Adipocyte (in vitro differentiated cells): ENCODE measurements at regions not wholly inside any gene's neighbourhood (a gene's known extent, or its start where the extent isn't known, plus 50 kb on each side); places are given as distances from the start of the nearest gene placed in this dataset.

ENCODE experiments used
- DNase-seq: peaks from one replicate; pipeline ENCODE4 v3.0.0-alpha.2; 2015; ENCODE audit warnings: low read depth
- H3K27me3 ChIP-seq: replicated peaks from 2 replicates; pipeline ENCODE4 v1.7.0; 2013; ENCODE audit warnings: mild to moderate bottlenecking, low read length, moderate library complexity; ENCODE audit not compliant: control insufficient read depth, insufficient read depth
- H3K36me3 ChIP-seq: 2 replicates; pipeline ENCODE4 v1.7.0; 2013; ENCODE audit warnings: low read length, mild to moderate bottlenecking, moderate library complexity; ENCODE audit not compliant: control insufficient read depth, insufficient read depth, severe bottlenecking
- H3K4me1 ChIP-seq: 2 replicates; pipeline ENCODE4 v1.7.0; 2013; ENCODE audit warnings: mild to moderate bottlenecking, low read length, moderate library complexity; ENCODE audit not compliant: control insufficient read depth, insufficient read depth
- H3K4me3 ChIP-seq: 2 replicates; pipeline ENCODE4 v1.7.0; 2013; ENCODE audit warnings: mild to moderate bottlenecking, low read length, moderate library complexity
- H3K9ac ChIP-seq: 2 replicates; pipeline ENCODE4 v1.7.0; 2013; ENCODE audit warnings: mild to moderate bottlenecking, low read length, moderate library complexity
- H3K9me3 ChIP-seq: 2 replicates; pipeline ENCODE4 v1.7.0; 2013; ENCODE audit warnings: mild to moderate bottlenecking, low read length, moderate library complexity; ENCODE audit not compliant: control insufficient read depth

- DNase-seq: no peak
- Histone ChIP-seq H3K4me1 (no peaks in the 10 kb centered on the region), H3K9me3 (no peaks in the 10 kb centered on the region), H3K27me3 (no peaks in the 10 kb centered on the region), H3K9ac (no peak overlapping the region), H3K4me3 (no peak overlapping the region), H3K36me3 (no peaks in the 10 kb centered on the region)
Measured at GRCh38 chr6:90450268-90450953, 136.5 kb downstream of the MAP3K7 start.

DNA sequence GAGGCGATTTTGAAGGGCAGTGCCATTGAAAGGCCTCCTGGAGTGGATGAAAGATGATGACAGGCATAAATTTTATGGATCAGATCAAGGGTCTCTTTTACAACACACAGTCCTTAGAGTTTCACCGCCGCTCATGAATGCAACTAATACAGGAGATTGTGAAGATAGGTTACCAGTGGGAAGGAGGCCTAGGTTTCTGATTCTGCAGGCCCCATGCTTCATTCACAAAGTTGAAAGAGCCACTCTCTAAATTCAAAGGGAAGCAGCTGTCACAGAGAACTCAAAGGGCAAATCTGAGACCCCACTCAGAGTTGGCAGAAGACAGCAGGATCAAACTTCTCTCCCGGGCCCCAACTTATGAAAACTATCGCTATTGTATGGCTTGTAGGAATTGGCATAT is 137.6 kb downstream of the MAP3K7 start:
- no peaks in the 10 kb centered on the region for H3K27me3 ChIP-seq
- no peak for DNase-seq
- H3K36me3 ChIP-seq: no peaks in the 10 kb centered on the region
- no peaks in the 10 kb centered on the region for H3K9me3 ChIP-seq
- no peak overlapping the region for H3K9ac ChIP-seq
- H3K4me1 ChIP-seq: no peaks in the 10 kb centered on the region
- H3K4me3 ChIP-seq: no peak overlapping the region

- Histone ChIP-seq H3K4me3 (no peak overlapping the region), H3K36me3 (no peaks in the 10 kb centered on the region), H3K9ac (no peak overlapping the region), H3K27me3 (no peaks in the 10 kb centered on the region), H3K9me3 (no peaks in the 10 kb centered on the region), H3K4me1 (no peaks in the 10 kb centered on the region)
- DNase-seq: no peak
Measured at GRCh38 chr6:90448836-90449235, 138.0 kb downstream of the MAP3K7 start.

GRCh38 chr6:90446164-90446563 is 140.7 kb downstream of the MAP3K7 start:
- Histone ChIP-seq H3K27me3 (no peaks in the 10 kb centered on the region), H3K4me3 (no peak overlapping the region), H3K4me1 (no peaks in the 10 kb centered on the region), H3K9me3 (no peaks in the 10 kb centered on the region), H3K9ac (no peak overlapping the region), H3K36me3 (no peaks in the 10 kb centered on the region)
- no peak for DNase-seq

DNA sequence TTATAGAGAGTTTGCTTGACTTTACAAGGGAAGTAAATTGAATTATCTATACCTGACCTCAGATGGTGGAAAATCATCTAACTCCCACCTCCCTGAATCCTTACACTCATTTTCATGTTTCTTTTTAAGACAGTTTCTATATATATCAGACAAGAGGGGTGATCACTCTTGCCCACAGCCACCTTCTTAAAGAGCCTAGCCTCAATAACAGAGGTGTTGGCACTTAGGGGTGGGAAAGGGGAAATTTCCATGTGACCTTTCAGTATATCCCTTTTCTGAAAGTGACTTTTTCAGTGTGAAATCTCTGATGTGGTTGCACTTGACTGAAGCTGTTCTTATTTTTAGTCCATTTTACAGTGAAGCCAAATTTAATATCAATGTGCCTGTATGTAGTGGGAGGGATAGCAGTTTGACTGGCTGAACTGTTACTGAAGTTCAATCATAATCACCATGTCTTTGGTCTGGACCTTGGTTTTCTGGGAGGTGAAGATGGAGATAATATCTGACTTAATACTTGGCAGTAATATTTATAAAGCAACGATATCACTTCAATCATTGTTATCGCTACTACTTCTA is 141.3 kb downstream of the MAP3K7 start:
- no peak for DNase-seq
- Histone ChIP-seq H3K4me3 (no peak overlapping the region), H3K36me3 (no peaks in the 10 kb centered on the region), H3K27me3 (no peaks in the 10 kb centered on the region), H3K4me1 (no peaks in the 10 kb centered on the region), H3K9me3 (no peaks in the 10 kb centered on the region), H3K9ac (no peak overlapping the region)

DNA sequence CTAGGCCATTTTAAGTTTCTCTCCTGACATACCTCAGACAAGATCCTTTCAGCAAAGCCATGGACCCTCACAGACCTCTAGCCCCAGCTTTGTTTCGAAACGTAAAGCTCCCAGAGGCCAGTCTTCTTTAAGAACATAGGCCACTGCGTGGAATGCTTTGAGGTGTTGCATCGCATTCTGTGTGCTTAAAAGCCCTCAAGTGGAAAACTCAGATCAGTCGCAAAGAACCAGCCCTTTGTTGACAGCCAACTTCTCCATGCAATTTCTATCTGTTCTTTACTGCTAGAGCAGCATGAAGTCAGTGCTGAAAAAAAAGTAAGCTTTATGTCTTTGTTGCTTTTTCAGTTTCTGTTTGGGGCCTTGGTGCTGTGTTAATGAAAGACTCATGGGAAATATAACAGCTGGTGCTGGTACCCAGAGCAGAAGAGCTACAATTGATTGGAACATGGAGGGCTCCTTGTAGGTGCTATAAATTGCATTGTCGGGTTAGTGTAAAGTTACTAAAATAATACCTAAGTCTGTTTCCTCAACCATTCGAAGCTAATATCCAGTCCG is 142.6 kb downstream of the MAP3K7 start:
- no peaks in the 10 kb centered on the region for H3K9me3 ChIP-seq
- no peaks in the 10 kb centered on the region for H3K4me1 ChIP-seq
- DNase-seq: no peak

DNA sequence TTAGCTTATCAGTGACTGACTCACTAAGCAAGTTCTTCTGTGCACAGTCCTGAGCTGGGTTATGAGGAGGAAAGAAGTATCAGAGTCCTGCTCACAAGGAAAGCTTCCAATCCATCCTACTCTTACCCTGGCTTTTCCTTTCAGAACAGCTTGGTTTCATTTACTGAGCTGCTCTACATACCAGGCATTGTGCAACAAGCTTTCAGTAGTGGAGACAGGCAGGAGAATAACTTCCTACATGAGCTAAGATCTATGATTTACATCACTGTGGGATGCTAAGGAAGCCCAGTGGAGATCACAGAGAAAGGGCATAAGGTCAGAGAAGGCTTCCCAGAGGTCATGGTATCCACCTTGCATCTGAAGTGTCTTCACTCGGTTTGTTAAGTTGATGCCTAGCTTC is 144.5 kb downstream of the MAP3K7 start:
- no peaks in the 10 kb centered on the region for H3K36me3 ChIP-seq
- H3K4me3 ChIP-seq: no peak overlapping the region
- no peaks in the 10 kb centered on the region for H3K9me3 ChIP-seq
- H3K27me3 ChIP-seq: no peaks in the 10 kb centered on the region
- DNase-seq: peak; percentile 56
- H3K4me1 ChIP-seq: no peaks in the 10 kb centered on the region
- no peak overlapping the region for H3K9ac ChIP-seq

More for the DNA sequence above, 142.6 kb downstream of the MAP3K7 start:
- Histone ChIP-seq H3K4me3 (no peak overlapping the region), H3K36me3 (no peaks in the 10 kb centered on the region), H3K27me3 (no peaks in the 10 kb centered on the region), H3K9ac (no peak overlapping the region)

- Histone ChIP-seq H3K27me3 (no peaks in the 10 kb centered on the region), H3K9me3 (no peaks in the 10 kb centered on the region), H3K9ac (no peak overlapping the region), H3K4me3 (no peak overlapping the region), H3K36me3 (no peaks in the 10 kb centered on the region), H3K4me1 (no peaks in the 10 kb centered on the region)
- no peak for DNase-seq
Measured at GRCh38 chr6:90440586-90441283, 144.1 kb upstream of the BACH2 start.

DNA sequence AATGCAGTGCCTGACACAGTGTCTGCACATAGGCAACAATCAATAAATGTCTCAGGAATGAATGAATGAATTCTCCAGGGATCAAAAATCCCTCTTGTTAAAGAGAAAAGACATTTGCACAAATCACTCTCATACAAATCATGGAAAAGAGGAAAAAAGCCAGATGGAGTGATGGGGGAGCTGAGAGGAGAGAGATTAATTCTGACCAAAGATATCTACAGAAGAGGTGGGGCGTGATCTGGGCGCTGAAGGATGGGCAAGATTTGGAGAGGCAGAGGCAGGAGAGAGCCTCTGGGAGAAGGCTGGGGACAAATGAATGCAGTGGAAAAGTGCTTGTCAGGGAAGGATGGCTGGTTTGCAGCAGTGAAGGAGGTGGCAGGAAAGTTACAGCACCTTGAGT is 142.9 kb upstream of the BACH2 start:
- DNase-seq: no peak
- Histone ChIP-seq H3K4me3 (no peak overlapping the region), H3K27me3 (no peaks in the 10 kb centered on the region), H3K4me1 (no peaks in the 10 kb centered on the region), H3K9me3 (no peaks in the 10 kb centered on the region), H3K9ac (no peak overlapping the region), H3K36me3 (no peaks in the 10 kb centered on the region)

DNA sequence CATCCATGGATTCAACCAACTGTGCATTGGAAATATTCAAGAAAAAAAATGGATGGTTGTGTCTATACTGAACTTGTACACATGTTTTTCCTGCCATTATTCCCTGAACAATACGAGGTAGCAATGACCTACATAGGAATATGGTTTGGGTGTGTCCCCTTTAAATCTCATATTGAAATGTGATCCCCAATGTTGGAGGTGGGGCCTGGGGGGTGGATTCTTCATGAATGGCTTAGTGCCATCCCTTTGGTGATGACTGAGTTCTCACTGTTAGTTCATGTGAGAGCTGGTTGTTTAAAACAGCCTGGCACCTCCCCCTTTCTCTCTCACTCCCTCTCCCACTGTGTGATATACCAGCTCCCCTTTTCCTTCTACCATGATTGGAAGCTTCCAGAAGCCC is 139.8 kb upstream of the BACH2 start:
- DNase-seq: no peak
- no peaks in the 10 kb centered on the region for H3K27me3 ChIP-seq
- no peak overlapping the region for H3K9ac ChIP-seq
- no peaks in the 10 kb centered on the region for H3K36me3 ChIP-seq
- no peaks in the 10 kb centered on the region for H3K4me1 ChIP-seq
- no peak overlapping the region for H3K4me3 ChIP-seq
- H3K9me3 ChIP-seq: peaks cover 7% of the 10 kb centered on the region

DNA sequence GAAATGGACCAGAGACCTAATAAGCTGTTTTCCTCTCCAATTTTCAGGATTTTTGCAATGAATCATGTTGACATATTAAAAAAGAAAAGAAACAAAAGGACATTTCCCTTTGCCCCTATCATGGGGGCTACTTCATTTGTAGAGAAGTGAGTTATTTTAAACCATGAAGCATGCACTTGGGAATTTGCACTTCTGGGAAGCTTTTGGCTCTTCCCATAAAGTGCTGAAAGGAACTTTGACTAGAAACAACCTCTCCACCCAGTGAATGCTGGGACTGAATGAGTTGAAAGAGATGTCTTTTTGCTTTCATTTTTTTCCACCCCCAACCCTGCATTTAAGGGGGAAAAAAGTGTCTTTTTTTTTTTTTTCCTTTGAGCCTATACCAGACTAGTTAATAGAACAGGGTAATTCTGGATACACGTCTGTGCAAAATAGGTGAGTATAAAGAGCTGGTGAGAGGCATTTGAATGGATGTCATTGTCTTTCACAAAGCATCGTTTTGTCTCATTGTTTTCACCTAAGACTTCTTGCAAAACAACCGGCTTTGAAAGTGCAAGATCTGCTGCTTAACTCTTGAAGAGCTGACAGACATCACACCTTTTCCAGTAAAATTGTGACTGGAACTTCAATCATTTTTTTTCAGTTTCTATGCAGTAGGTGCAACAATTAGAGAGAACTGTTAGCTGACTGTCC is 138.7 kb upstream of the BACH2 start:
- no peak overlapping the region for H3K4me3 ChIP-seq
- DNase-seq: no peak
- no peak overlapping the region for H3K9ac ChIP-seq
- no peaks in the 10 kb centered on the region for H3K27me3 ChIP-seq
- no peaks in the 10 kb centered on the region for H3K36me3 ChIP-seq
- H3K9me3 ChIP-seq: peaks cover 9% of the 10 kb centered on the region
- no peaks in the 10 kb centered on the region for H3K4me1 ChIP-seq
